ENCODE measurements at regions not wholly inside any gene's neighbourhood (a gene's known extent, or its start where the extent isn't known, plus 50 kb on each side); places are given as distances from the start of the nearest gene placed in this dataset.
"Not testable (repeated sequence)": the region's sequence is repeated elsewhere in the genome, so short reads cannot be mapped to it uniquely, and the experiment has no call there.

GRCh38 chr3:53401154-53401553 lies 53.8 kb upstream of the DCP1A start:
- DNase-seq = no peak

DNA sequence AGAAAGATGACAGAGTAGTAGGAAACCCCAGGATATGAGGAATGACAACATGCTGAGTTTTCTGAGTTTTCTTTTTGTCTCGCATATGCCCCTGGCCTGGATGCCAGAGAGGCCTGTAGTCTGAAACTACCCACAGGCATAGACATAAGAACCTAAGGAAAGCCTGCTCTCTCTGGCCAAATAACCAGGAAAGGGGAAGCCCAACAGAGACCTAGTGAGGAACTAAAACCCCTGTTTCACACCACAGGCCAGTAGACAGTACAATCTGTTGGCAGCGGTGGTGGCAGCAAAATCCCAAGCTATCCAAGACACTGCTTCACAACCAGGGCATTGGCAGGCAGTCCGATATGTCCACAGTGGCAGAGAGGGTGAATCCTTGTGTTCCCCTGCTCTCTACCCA lies 55.0 kb upstream of the DCP1A start:
- no peak for DNase-seq

- no peak for DNase-seq
Measured at GRCh38 chr3:53411371-53411770, 64.0 kb upstream of the DCP1A start.

GRCh38 chr3:53412953-53413352 lies 65.6 kb upstream of the DCP1A start:
- DNase-seq = no peak

DNA sequence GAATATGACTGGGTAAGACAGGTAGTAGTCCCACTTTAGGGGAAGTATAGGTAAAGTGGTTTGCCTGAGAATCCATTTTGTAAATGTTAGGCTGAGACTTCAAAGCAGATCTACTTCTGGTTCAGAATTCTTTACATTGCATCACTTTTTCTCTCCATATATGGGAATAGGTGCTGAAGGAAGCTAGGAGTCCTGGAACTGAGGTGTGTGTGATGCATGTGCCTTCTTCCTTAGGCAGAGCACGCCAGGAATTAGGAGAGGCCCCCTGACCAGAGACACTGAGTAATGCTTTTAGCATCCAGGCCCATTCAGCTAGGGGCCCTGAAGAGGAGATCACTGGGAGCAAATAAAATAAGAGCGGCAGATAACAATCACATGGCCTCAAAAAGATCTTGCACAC lies 69.2 kb upstream of the DCP1A start:
- no peak for DNase-seq

DNA sequence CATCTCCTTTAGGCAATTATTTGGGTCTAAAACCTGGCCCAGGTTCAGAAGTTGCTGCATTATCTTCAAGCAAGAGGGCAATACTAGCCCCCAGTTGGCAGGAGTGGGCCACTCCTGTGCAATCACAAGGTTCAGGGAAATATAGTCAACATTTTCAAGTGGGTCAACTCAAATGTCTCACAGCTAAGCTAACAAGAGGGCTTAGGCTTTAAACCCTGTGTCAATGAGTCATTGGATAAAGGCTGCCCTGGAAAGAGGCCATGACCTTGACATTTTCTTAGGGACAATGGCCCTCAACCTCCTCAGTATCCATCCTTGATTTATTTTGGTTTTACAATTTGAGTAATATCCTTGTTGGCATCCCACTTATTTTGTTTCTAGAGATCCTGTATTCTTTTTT lies 73.5 kb upstream of the DCP1A start:
- peak; percentile 62 for DNase-seq

- peak; percentile 10 for DNase-seq
Measured at GRCh38 chr3:53422954-53423698, 71.3 kb upstream of the CACNA1D start.

GRCh38 chr3:53425936-53426335 lies 68.5 kb upstream of the CACNA1D start:
- DNase-seq = no peak

- peak; percentile 0 for DNase-seq
Measured at GRCh38 chr3:53426918-53427317, 67.5 kb upstream of the CACNA1D start.

DNA sequence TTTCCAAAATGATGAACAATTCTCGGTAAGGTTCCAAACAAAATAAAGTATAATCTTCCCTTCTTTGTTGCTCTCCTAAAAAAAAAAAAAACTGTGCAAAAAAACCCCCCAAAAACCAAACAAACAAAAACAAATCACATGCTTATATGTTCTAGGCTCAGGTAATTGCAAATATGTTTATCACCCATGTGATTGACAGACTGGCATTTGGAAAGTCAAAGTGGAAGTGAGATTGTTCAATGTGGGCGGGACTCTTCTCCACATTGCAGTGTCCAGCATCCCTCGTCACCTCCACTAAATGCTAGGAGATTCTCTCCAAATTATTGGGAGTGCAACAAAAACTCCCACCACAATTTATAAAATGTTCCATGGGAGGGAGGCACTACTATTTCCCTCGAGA lies 57.6 kb upstream of the CACNA1D start:
- DNase-seq = no peak

GRCh38 chr3:53442863-53443262 lies 51.5 kb upstream of the CACNA1D start:
- DNase-seq = not testable (repeated sequence)
